Body of pancreas (tissue), 4 donors: ENCODE measurements at regions not wholly inside any gene's neighbourhood (a gene's known extent, or its start where the extent isn't known, plus 50 kb on each side); places are given as distances from the start of the nearest gene placed in this dataset.
"Not testable (repeated sequence)": the region's sequence is repeated elsewhere in the genome, so short reads cannot be mapped to it uniquely, and the experiment has no call there.

Experiments used
- ATAC-seq: fragments of 150-250 bp; one replicate; pipeline ENCODE4 v1.9.1; 2016
- DNase-seq, 4 donors: peaks; one replicate each; pipeline ENCODE4 v3.0.0-alpha.2; 2019
- H3K27ac ChIP-seq, 4 donors: fragments of 200-600 bp; sonication (generic); 1 replicate in 3 of 4; 2 replicates in 1 of 4; pipeline versions ENCODE4 v1.5.1 to v1.6.1; 2016 to 2019; ENCODE audit warnings: mild to moderate bottlenecking in 1 of 4, mixed read lengths in 1 of 4, moderate library complexity in 1 of 4
- H3K27me3 ChIP-seq, 2 donors: fragments of 200-600 bp; sonication (generic); one replicate each; pipeline ENCODE4 v1.6.0; 2016; ENCODE audit warnings: mild to moderate bottlenecking in 1 of 2
- H3K36me3 ChIP-seq, 2 donors: fragments of 200-600 bp; sonication (generic); replicated peaks in 1 of 2; 2 replicates each; pipeline ENCODE4 v1.5.1; 2016; ENCODE audit warnings: low read depth in 2 of 2; ENCODE audit not compliant: insufficient read depth in 1 of 2
- H3K4me1 ChIP-seq: fragments of 200-600 bp; sonication (generic); one replicate; pipeline ENCODE4 v1.6.0; 2016
- H3K4me3 ChIP-seq, 2 donors: fragments of 200-600 bp; sonication (generic); 1 replicate in 1 of 2; 2 replicates in 1 of 2; pipeline ENCODE4 v1.5.1; 2016 to 2019
- H3K9me3 ChIP-seq, 3 donors: fragments of 200-600 bp; sonication (generic); 1 replicate in 2 of 3; 2 replicates in 1 of 3; pipeline ENCODE4 v1.5.1; 2016
- CTCF ChIP-seq, 7 experiments: fragments of 450-650 bp in 4 of 7; fragments of 200-600 bp in 3 of 7; sonication (generic) in 3 of 7; IDR thresholded peaks; one replicate each; pipeline ENCODE4 v1.5.1; 2016 to 2019; ENCODE audit warnings: antibody characterized with exemption in 7 of 7
- POLR2A ChIP-seq, 3 donors: fragments of 450-650 bp; IDR thresholded peaks; one replicate each; pipeline ENCODE4 v1.6.1; 2016; ENCODE audit warnings: antibody characterized with exemption in 3 of 3, mild to moderate bottlenecking in 2 of 3
- WGBS, 2 donors: methylation state at CpG; one replicate each; pipeline ENCODE4 v1.1.5; 2017; 5-methylcytosine and 5-hydroxymethylcytosine counted together
- intact Hi-C: fragments of 100-400 bp; cut with DNase I; formaldehyde crosslinking; loops from one replicate; pipeline ENCODE4 v1.15.1; 2023

GRCh38 chr5:162801235-162801634 is 636.2 kb upstream of the CCNG1 start:
- TF ChIP-seq CTCF (IDR thresholded peaks at IDR 0.05) (no peak), POLR2A (IDR thresholded peaks at IDR 0.05) (no peak)
- DNase-seq = no peak
- Histone ChIP-seq H3K27ac (no peak overlapping the region), H3K9me3 (no peaks in the 10 kb centered on the region), H3K4me1 (no peaks in the 10 kb centered on the region), H3K27me3 (no peaks in the 10 kb centered on the region), H3K36me3 (no peaks in the 10 kb centered on the region), H3K4me3 (no peak overlapping the region)
- no peak for ATAC-seq
- intact Hi-C loops = no loop called here
- WGBS, 2 donors = 18 to 50% methylated on average over 1 of the region's 1 CpG

GRCh38 chr5:162806195-162806594 is 631.2 kb upstream of the CCNG1 start:
- Histone ChIP-seq H3K4me1 (no peaks in the 10 kb centered on the region), H3K36me3 (no peaks in the 10 kb centered on the region), H3K9me3 (no peaks in the 10 kb centered on the region), H3K27ac (no peak overlapping the region), H3K4me3 (no peak overlapping the region), H3K27me3 (no peaks in the 10 kb centered on the region)
- 16% methylated on average over 2 of the region's 2 CpGs for WGBS, 2 donors
- TF ChIP-seq CTCF (IDR thresholded peaks at IDR 0.05) (no peak), POLR2A (IDR thresholded peaks at IDR 0.05) (no peak)
- intact Hi-C loops = no loop called here
- DNase-seq = no peak
- no peak for ATAC-seq

- Histone ChIP-seq H3K27me3 (no peaks in the 10 kb centered on the region), H3K36me3 (no peaks in the 10 kb centered on the region), H3K4me1 (no peaks in the 10 kb centered on the region), H3K27ac (no peak overlapping the region), H3K9me3 (no peaks in the 10 kb centered on the region), H3K4me3 (no peak overlapping the region)
- intact Hi-C loops = no loop called here
- ATAC-seq (no peak), DNase-seq (no peak)
- WGBS, 2 donors = 68 to 82% methylated on average over 1 of the region's 1 CpG
- TF ChIP-seq POLR2A (IDR thresholded peaks at IDR 0.05) (no peak), CTCF (IDR thresholded peaks at IDR 0.05) (no peak)
These were observed 626.3 kb upstream of the CCNG1 start for GRCh38 chr5:162811071-162811470.

GRCh38 chr5:162816816-162817215 is 620.6 kb upstream of the CCNG1 start:
- Histone ChIP-seq H3K9me3 (no peaks in the 10 kb centered on the region), H3K27ac (no peak overlapping the region), H3K4me3 (no peak overlapping the region), H3K27me3 (no peaks in the 10 kb centered on the region), H3K4me1 (no peaks in the 10 kb centered on the region), H3K36me3 (no peaks in the 10 kb centered on the region)
- DNase-seq (no peak), ATAC-seq (no peak)
- TF ChIP-seq POLR2A (IDR thresholded peaks at IDR 0.05) = no peak
- no peak for TF ChIP-seq CTCF (IDR thresholded peaks at IDR 0.05)
- WGBS, 2 donors = 28 to 36% methylated on average over 2 of the region's 2 CpGs
- intact Hi-C loops = no loop called here

- H3K36me3 ChIP-seq = no peaks in the 10 kb centered on the region
- intact Hi-C loops = no loop called here
- no peak overlapping the region for H3K27ac ChIP-seq
- TF ChIP-seq CTCF (IDR thresholded peaks at IDR 0.05) (no peak), POLR2A (IDR thresholded peaks at IDR 0.05) (no peak)
- H3K4me1 ChIP-seq = no peaks in the 10 kb centered on the region
- no peak overlapping the region for H3K4me3 ChIP-seq
- H3K9me3 ChIP-seq = no peaks in the 10 kb centered on the region
- H3K27me3 ChIP-seq = no peaks in the 10 kb centered on the region
- DNase-seq (no peak), ATAC-seq (no peak)
- 55 to 58% methylated on average over 4 of the region's 4 CpGs for WGBS, 2 donors
These were observed 620.0 kb upstream of the CCNG1 start for GRCh38 chr5:162817364-162817763.

GRCh38 chr5:162821664-162822063 is 615.7 kb upstream of the CCNG1 start:
- H3K4me1 ChIP-seq, H3K36me3 ChIP-seq, H3K9me3 ChIP-seq, DNase-seq, H3K27ac ChIP-seq, ATAC-seq, H3K27me3 ChIP-seq, H3K4me3 ChIP-seq, intact Hi-C loops: not testable (repeated sequence)
- 53 to 58% methylated on average over 8 of the region's 8 CpGs for WGBS, 2 donors
